WTC11 (cell line): ENCODE measurements at regions not wholly inside any gene's neighbourhood (a gene's known extent, or its start where the extent isn't known, plus 50 kb on each side); places are given as distances from the start of the nearest gene placed in this dataset.
A peak's percentile ranks its signal among the peaks of the same experiment; 100 is the strongest.

Source experiments
- ATAC-seq: fragments of 200-7000 bp; cut with Tn5 transposase; 2 replicates; pipeline ENCODE4 v1.10.0; 2021; ENCODE audit warnings: mild to moderate bottlenecking, moderate library complexity
- CTCF ChIA-PET: fragments of 300-600 bp; sonication (Branson Sonifier 250); formaldehyde crosslinking; loops from one replicate; lab custom pipeline; 2021; ENCODE audit warnings: antibody characterized with exemption; lab: Charles Lee
- POLR2A ChIA-PET: fragments of 350-600 bp; sonication (Branson Sonifier 250); formaldehyde crosslinking; loops from one replicate; lab custom pipeline; 2021; ENCODE audit warnings: antibody characterized with exemption; lab: Charles Lee
- DNase-seq: peaks from one replicate; pipeline ENCODE4 v3.0.0; 2021; ENCODE audit warnings: low spot score
- H3K27ac Mint-ChIP-seq: 2 replicates; pipeline ENCODE4 v1.8.0; 2021; ENCODE audit warnings: mixed read lengths
- H3K27me3 Mint-ChIP-seq: 2 replicates; pipeline ENCODE4 v1.8.0; 2021; ENCODE audit warnings: low read depth, mild to moderate bottlenecking, moderate library complexity, mixed read lengths
- H3K36me3 Mint-ChIP-seq: 2 replicates; pipeline ENCODE4 v1.8.0; 2021; ENCODE audit warnings: mixed read lengths
- H3K4me1 Mint-ChIP-seq: 2 replicates; pipeline ENCODE4 v1.8.0; 2022; ENCODE audit warnings: mixed read lengths
- H3K4me3 Mint-ChIP-seq: 2 replicates; pipeline ENCODE4 v1.8.0; 2021; ENCODE audit warnings: mild to moderate bottlenecking, moderate library complexity, mixed read lengths
- H3K9me3 Mint-ChIP-seq: 2 replicates; pipeline ENCODE4 v1.8.0; 2021; ENCODE audit warnings: mixed read lengths
- ATF1 ChIP-seq: sonication (generic); formaldehyde crosslinking; IDR thresholded peaks from 2 replicates; pipeline ENCODE4 v1.8.1; 2023; ENCODE audit warnings: mild to moderate bottlenecking, moderate library complexity, missing genetic modification reagents
- ELF4 ChIP-seq: sonication (generic); formaldehyde crosslinking; IDR thresholded peaks from 2 replicates; pipeline ENCODE4 v1.8.1; 2022; ENCODE audit warnings: low read depth, mild to moderate bottlenecking, moderate library complexity, missing genetic modification reagents
- GRHL2 ChIP-seq: fragments of 250-450 bp; sonication (Bioruptor Pico); IDR thresholded peaks from 2 replicates; pipeline ENCODE4 v1.8.0; 2022; ENCODE audit warnings: mild to moderate bottlenecking, moderate library complexity; ENCODE audit not compliant: insufficient replicate concordance, severe bottlenecking
- HMGA2 ChIP-seq: fragments of 250-450 bp; sonication (Bioruptor Pico); IDR thresholded peaks from 2 replicates; pipeline ENCODE4 v1.4.0; 2021; ENCODE audit warnings: mild to moderate bottlenecking, moderate library complexity
- IRF2 ChIP-seq: sonication (generic); formaldehyde crosslinking; IDR thresholded peaks from 2 replicates; pipeline ENCODE4 v1.8.0; 2022; ENCODE audit warnings: low read depth, missing genetic modification reagents, borderline replicate concordance
- JAZF1 ChIP-seq: fragments of 250-450 bp; sonication (Bioruptor Pico); IDR thresholded peaks from 2 replicates; pipeline ENCODE4 v1.9.0; 2021; ENCODE audit warnings: moderate library complexity, mild to moderate bottlenecking, inconsistent platforms
- KAT7 ChIP-seq: sonication (generic); formaldehyde crosslinking; IDR thresholded peaks from 2 replicates; pipeline ENCODE4 v1.8.1; 2023; ENCODE audit warnings: missing genetic modification reagents, mild to moderate bottlenecking, borderline replicate concordance
- NFE2L1 ChIP-seq: sonication (generic); formaldehyde crosslinking; IDR thresholded peaks from 2 replicates; pipeline ENCODE4 v1.8.1; 2023; ENCODE audit warnings: missing genetic modification reagents
- NR3C1 ChIP-seq: sonication (generic); formaldehyde crosslinking; conservative IDR thresholded peaks from 2 replicates; pipeline ENCODE4 v1.8.1; 2023; ENCODE audit warnings: low read depth, mild to moderate bottlenecking, missing genetic modification reagents
- RELA ChIP-seq: sonication (generic); formaldehyde crosslinking; IDR thresholded peaks from 2 replicates; pipeline ENCODE4 v1.8.1; 2022; ENCODE audit warnings: missing genetic modification reagents, mild to moderate bottlenecking, borderline replicate concordance
- SP1 ChIP-seq: sonication (generic); formaldehyde crosslinking; conservative IDR thresholded peaks from 2 replicates; pipeline ENCODE4 v1.8.1; 2022; ENCODE audit warnings: missing genetic modification reagents
- TEAD1 ChIP-seq: sonication (generic); formaldehyde crosslinking; IDR thresholded peaks from 2 replicates; pipeline ENCODE4 v1.8.0; 2022; ENCODE audit warnings: mild to moderate bottlenecking, missing genetic modification reagents
- TP53 ChIP-seq: sonication (generic); formaldehyde crosslinking; IDR thresholded peaks from 2 replicates; pipeline ENCODE4 v1.8.1; 2023; ENCODE audit warnings: mild to moderate bottlenecking, missing genetic modification reagents
- ZNF121 ChIP-seq: sonication (generic); formaldehyde crosslinking; IDR thresholded peaks from 2 replicates; pipeline ENCODE4 v1.8.0; 2023; ENCODE audit warnings: missing genetic modification reagents
- ZNF138 ChIP-seq: sonication (generic); formaldehyde crosslinking; conservative IDR thresholded peaks from 2 replicates; pipeline ENCODE4 v1.8.1; 2022; ENCODE audit warnings: mild to moderate bottlenecking, moderate library complexity, missing genetic modification reagents
- ZNF263 ChIP-seq: sonication (generic); formaldehyde crosslinking; IDR thresholded peaks from 2 replicates; pipeline ENCODE4 v1.8.1; 2022; ENCODE audit warnings: low read depth, mild to moderate bottlenecking, moderate library complexity, missing genetic modification reagents
- ZNF671 ChIP-seq: fragments of 250-450 bp; sonication (Bioruptor Pico); IDR thresholded peaks from 2 replicates; pipeline ENCODE4 v1.8.0; 2021; ENCODE audit warnings: mild to moderate bottlenecking
- TF ChIP-seq, protein P1 (sequence below): sonication (generic); formaldehyde crosslinking; IDR thresholded peaks from 2 replicates; pipeline ENCODE4 v1.8.1; 2023; ENCODE audit warnings: mild to moderate bottlenecking, missing genetic modification reagents, borderline replicate concordance
- TF ChIP-seq, protein P2 (sequence below): fragments of 250-450 bp; sonication (Bioruptor Pico); IDR thresholded peaks from 2 replicates; pipeline ENCODE4 v1.9.0; 2021; ENCODE audit warnings: moderate library complexity, mild to moderate bottlenecking, inconsistent platforms, borderline replicate concordance
- TF ChIP-seq, protein P3 (sequence below): sonication (generic); formaldehyde crosslinking; IDR thresholded peaks from 2 replicates; pipeline ENCODE4 v1.8.1; 2023; ENCODE audit warnings: mild to moderate bottlenecking, moderate library complexity, missing genetic modification reagents
- TF ChIP-seq, protein P4 (sequence below): sonication (generic); formaldehyde crosslinking; IDR thresholded peaks from 2 replicates; pipeline ENCODE4 v1.8.0; 2022; ENCODE audit warnings: mild to moderate bottlenecking, missing genetic modification reagents

DNA sequence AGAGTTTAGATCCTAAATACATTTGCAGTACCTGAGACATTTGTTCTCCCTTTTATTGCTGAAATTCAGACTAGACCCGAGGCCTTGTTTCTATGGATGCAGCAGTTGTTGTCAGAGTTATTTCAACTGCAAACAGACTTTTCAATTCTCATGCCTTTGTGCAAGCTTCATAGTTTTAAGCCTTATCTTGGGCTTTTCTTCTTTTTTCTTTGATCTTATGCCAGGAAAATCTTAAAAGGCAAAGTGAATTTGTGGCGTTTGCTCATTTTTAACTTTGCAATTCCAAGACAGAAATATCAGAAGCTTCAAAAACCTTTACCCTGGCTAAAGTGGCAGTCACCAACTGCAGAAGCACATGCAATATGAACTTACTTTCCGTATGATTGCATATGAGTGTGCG lies 576.7 kb downstream of the DIPK2A start (continued):
- TF ChIP-seq, protein P1, sequence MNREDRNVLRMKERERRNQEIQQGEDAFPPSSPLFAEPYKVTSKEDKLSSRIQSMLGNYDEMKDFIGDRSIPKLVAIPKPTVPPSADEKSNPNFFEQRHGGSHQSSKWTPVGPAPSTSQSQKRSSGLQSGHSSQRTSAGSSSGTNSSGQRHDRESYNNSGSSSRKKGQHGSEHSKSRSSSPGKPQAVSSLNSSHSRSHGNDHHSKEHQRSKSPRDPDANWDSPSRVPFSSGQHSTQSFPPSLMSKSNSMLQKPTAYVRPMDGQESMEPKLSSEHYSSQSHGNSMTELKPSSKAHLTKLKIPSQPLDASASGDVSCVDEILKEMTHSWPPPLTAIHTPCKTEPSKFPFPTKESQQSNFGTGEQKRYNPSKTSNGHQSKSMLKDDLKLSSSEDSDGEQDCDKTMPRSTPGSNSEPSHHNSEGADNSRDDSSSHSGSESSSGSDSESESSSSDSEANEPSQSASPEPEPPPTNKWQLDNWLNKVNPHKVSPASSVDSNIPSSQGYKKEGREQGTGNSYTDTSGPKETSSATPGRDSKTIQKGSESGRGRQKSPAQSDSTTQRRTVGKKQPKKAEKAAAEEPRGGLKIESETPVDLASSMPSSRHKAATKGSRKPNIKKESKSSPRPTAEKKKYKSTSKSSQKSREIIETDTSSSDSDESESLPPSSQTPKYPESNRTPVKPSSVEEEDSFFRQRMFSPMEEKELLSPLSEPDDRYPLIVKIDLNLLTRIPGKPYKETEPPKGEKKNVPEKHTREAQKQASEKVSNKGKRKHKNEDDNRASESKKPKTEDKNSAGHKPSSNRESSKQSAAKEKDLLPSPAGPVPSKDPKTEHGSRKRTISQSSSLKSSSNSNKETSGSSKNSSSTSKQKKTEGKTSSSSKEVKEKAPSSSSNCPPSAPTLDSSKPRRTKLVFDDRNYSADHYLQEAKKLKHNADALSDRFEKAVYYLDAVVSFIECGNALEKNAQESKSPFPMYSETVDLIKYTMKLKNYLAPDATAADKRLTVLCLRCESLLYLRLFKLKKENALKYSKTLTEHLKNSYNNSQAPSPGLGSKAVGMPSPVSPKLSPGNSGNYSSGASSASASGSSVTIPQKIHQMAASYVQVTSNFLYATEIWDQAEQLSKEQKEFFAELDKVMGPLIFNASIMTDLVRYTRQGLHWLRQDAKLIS (CRISPR knock-in tag): no peak
- TF ChIP-seq ZNF263 (no peak), RELA (CRISPR knock-in tag) (no peak), SP1 (CRISPR knock-in tag) (no peak), IRF2 (CRISPR knock-in tag) (no peak), JAZF1 (CRISPR knock-in tag) (no peak), NFE2L1 (CRISPR knock-in tag) (no peak)
- TF ChIP-seq, protein P2, sequence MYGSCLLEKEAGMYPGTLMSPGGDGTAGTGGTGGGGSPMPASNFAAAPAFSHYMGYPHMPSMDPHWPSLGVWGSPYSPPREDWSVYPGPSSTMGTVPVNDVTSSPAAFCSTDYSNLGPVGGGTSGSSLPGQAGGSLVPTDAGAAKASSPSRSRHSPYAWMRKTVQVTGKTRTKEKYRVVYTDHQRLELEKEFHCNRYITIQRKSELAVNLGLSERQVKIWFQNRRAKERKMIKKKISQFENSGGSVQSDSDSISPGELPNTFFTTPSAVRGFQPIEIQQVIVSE: no peak
- TF ChIP-seq, protein P3, sequence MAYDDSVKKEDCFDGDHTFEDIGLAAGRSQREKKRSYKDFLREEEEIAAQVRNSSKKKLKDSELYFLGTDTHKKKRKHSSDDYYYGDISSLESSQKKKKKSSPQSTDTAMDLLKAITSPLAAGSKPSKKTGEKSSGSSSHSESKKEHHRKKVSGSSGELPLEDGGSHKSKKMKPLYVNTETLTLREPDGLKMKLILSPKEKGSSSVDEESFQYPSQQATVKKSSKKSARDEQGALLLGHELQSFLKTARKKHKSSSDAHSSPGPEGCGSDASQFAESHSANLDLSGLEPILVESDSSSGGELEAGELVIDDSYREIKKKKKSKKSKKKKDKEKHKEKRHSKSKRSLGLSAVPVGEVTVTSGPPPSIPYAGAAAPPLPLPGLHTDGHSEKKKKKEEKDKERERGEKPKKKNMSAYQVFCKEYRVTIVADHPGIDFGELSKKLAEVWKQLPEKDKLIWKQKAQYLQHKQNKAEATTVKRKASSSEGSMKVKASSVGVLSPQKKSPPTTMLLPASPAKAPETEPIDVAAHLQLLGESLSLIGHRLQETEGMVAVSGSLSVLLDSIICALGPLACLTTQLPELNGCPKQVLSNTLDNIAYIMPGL (CRISPR knock-in tag): no peak
- TF ChIP-seq, protein P4, sequence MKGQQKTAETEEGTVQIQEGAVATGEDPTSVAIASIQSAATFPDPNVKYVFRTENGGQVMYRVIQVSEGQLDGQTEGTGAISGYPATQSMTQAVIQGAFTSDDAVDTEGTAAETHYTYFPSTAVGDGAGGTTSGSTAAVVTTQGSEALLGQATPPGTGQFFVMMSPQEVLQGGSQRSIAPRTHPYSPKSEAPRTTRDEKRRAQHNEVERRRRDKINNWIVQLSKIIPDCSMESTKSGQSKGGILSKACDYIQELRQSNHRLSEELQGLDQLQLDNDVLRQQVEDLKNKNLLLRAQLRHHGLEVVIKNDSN (CRISPR knock-in tag): no peak

DNA sequence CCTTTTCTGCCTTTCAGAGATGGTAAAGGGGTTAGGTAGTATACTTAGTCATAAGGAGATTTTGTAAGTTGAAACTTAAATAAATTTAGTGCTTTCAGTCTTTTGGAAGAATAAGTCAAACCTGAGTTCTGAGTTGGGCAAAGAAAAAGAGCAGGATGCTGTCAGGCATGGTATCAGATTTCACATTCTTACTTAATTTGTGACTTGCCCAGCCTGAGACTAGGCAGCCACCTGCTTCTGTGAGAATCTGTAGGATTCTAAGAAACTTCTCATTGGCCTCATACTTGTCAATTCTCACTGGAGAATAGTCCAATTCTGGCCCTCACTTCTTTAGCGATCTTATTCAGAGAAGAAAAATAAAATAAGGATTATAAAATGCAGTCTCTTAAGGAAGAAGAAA lies 577.5 kb downstream of the DIPK2A start:
- CTCF ChIA-PET: no interaction called here
- ATAC-seq (peak; percentile 87), DNase-seq (no peak)
- no peaks in the 10 kb centered on the region for H3K36me3 Mint-ChIP-seq
- POLR2A ChIA-PET: no interaction called here
- peaks cover 65% of the 10 kb centered on the region for H3K4me1 Mint-ChIP-seq
- H3K4me3 Mint-ChIP-seq: peak overlapping the region; percentile 43
- H3K9me3 Mint-ChIP-seq: peaks cover 12% of the 10 kb centered on the region
- H3K27me3 Mint-ChIP-seq: no peaks in the 10 kb centered on the region; the same call in 1 of the 2 replicates
- TF ChIP-seq ZNF138 (CRISPR knock-in tag) (no peak), HMGA2 (CRISPR knock-in tag) (no peak), ZNF121 (CRISPR knock-in tag) (no peak)
- TF ChIP-seq, protein P3 (CRISPR knock-in tag): no peak
- H3K27ac Mint-ChIP-seq: peak overlapping the region; percentile 94

DNA sequence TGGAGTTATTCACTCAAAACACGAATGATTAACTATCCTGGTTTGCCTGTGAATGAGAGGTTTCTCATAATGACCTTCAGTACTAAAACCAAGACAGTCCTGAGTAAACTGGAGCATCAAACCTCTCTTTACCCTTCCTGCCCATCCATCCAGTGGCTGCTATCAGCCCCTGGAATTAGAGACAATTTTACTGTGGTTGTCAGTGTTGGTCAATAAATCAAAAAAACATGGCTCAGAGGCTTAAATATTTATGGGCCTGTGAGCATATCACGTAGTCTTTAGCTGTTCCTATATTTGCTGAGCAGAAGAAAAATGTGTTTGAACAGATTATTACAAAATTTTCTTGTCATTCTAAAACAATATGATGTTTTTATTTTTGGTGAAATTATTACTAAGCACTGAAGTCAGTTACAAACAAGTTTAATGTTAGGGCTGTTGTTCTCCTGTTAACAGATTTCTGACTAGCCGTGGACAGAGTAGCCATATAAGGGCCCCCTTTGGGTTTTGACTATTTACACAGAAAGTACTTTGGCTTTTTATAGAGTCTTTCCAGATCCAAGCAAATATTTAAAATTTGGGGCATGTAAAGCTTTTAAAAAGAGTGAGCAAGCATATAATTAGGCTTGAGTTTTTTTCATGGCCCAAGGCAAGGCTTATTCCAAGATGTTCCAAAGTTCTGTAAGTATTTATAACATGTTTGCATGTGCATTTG lies 580.9 kb downstream of the DIPK2A start:
- ChIA-PET CTCF (no interaction called here), POLR2A (interaction anchor here (0.7 kb wide), 1 partner anchor 496 kb away, joined by 4 read pairs; no protein-coding TSS in a partner anchor)
- Mint-ChIP-seq H3K4me3 (no peak overlapping the region), H3K9me3 (peaks cover 12% of the 10 kb centered on the region), H3K27me3 (no peaks in the 10 kb centered on the region; the same call in 1 of the 2 replicates), H3K4me1 (peaks cover 61% of the 10 kb centered on the region), H3K27ac (no peak overlapping the region), H3K36me3 (no peaks in the 10 kb centered on the region)
- DNase-seq (no peak), ATAC-seq (no peak)
- TF ChIP-seq IRF2 (CRISPR knock-in tag) (no peak), TP53 (CRISPR knock-in tag) (no peak), GRHL2 (CRISPR knock-in tag) (no peak), ELF4 (CRISPR knock-in tag) (no peak), ATF1 (CRISPR knock-in tag) (no peak), ZNF671 (CRISPR knock-in tag) (no peak), NR3C1 (CRISPR knock-in tag) (no peak), SP1 (CRISPR knock-in tag) (no peak), KAT7 (CRISPR knock-in tag) (no peak), TEAD1 (CRISPR knock-in tag) (no peak)
- TF ChIP-seq, protein P3 (CRISPR knock-in tag): no peak
